AG08395 (cell line): ENCODE measurements at regions not wholly inside any gene's neighbourhood (a gene's known extent, or its start where the extent isn't known, plus 50 kb on each side); places are given as distances from the start of the nearest gene placed in this dataset.
"Not testable (repeated sequence)": the region's sequence is repeated elsewhere in the genome, so short reads cannot be mapped to it uniquely, and the experiment has no call there.

Source experiments
- DNase-seq: peaks from one replicate; pipeline ENCODE4 v3.0.0; 2012; ENCODE audit warnings: mixed read lengths, low spot score

DNA sequence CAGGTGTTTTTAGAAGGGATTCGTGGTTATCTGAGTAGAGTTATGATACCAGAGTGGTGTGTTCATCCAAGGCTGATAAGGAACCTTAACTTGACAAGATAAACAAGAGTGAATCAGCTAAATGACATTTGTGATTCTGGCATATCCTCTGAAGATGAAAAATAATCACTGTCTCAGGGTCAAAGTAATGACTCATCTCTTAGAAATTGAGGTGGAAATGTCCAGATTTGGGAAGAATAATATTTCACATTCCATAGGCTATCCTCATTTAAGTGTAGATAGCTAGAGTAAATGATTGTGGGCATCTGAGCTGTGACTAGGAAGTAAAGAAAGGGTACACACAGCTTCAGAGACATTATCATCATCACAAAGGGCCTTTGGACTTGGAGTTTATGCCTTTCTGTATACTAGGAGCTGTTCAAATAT, 255.7 kb downstream of the GJA1 start:
- peak; percentile 3 for DNase-seq

DNA sequence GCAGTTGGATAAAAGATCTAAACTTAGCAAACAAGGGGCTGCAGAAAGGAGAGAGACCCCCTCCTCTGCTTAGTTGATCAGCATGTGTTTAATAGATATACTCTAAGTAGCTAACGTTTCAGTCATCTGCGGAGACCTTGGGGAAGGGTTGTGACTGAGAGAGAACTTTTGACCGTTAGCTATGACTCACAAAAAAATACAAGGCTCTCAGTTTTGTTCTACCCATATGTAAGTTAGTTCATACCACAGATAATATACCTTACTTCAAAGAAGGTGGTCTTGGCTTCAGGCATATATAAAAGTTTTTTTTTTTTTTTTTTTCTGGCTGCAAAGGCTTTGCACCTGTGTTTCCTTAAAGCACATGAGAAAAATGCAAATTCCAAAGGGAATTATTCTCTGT, 258.9 kb downstream of the GJA1 start:
- DNase-seq, result peak; percentile 3

DNA sequence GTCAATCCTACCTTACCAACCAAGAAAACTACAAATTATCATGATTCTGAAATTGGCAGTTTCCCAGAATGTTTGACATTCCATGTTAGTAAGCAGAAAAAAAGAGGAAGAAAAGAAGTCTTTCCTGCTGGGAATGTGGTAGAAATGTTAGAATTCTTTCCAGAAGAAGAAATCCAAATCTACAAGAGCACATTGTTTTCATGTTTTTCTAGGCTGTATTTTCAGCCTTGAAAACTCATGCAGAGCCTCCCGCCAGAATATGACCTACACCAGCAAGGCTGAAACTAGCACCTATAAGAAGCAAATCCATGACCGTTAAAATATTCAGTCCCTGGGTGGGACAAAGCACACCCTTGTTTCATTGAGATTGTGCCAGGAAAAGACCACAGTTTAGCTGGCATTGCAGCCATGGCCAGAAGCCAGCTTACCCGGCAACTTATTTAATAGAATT, 259.4 kb downstream of the GJA1 start:
- peak; percentile 34 for DNase-seq

DNA sequence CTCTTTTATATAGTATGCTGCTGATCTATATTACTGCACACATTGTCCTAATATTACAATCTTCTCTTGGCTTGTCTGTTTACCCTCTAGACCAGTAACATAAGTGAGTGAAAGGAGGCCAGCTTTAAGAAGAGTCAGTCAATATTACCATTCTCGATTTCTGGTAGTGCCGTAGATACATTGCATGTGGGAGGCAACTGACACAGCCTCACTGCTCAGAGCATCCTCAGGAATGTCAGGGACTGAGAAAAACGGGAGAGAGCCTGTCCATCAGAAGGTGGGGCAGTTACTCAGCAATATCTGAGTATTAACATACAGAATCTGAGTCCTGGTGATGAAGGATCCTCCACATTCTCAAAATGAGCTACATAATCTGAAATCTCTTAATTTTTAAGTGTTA, 259.9 kb downstream of the GJA1 start:
- DNase-seq, result no peak

DNA sequence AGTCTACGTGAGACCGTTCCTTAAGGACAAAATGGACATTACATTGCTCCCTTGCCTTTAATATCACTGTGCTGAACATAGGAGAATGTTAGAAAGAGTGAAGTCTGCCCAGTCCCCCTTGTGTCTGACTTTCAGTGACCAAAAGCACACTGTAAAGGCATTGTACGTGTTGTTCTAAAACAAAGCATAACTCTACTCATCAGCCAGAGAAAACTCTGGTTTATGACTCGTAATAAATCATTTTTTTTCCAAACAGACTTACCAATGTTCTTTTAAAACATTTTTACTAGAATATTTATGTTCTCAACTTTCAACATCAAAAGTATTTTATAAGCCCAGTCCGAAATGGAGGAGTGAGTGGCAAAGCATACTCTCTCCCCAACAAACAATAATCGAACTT, 262.5 kb downstream of the GJA1 start:
- DNase-seq, result no peak

DNA sequence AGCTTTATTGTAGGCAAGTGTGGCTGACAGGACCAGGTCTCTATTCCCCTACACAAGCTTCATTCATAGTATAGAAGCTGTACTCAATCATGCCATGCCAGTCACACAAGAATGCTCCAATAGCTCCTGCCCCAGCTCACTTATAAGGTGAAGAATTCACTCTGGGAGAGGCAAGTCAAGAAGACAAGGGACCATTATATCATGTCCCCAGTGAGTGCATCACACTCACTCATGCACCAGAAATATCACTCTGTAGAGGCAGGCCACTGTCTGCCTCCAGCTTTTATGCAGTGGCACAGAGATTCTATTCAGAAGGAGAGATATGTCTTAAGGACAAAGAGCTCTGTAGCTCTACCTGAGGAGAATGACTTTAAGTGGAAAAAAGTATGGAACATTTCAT, 263.2 kb downstream of the GJA1 start:
- DNase-seq, result no peak

DNA sequence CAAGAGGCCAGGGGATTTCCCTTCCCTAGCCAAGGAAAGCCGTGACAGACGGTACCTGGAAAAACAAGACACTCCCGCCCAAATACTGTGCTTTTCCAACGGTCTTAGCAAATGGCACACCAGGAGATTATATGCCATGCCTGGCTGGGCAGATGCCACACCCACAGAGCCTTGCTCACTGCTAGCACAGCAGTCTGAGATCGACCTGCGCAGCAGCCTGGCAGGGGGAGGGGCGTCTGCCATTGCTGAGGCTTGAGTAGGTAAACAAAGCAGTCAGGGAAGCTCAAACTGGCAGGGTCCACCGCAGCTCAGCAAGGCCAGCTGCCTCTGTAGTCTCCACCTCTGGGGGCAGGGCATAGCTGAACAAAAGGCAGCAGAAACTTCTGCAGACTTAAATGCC, 267.7 kb downstream of the GJA1 start:
- not testable (repeated sequence) for DNase-seq

DNA sequence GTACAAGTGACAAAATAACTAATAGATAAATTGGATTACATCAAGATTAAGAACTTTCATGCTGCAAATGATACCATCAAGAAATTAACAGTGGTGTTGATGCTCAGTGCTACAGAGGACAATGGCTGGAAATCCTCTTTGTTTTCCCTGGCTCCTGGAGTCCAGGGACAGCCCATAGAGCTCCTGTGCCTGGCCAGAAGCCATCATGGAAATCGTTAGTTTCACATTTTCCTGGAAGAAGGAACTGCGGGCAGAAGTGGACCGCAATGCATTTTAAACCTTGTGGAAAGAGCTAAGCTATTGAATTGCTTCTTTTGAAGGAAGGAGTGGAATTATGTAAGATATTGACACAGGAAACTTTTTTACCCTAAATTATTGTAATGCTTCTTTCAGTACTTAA, 276.0 kb downstream of the GJA1 start:
- DNase-seq, result no peak

DNA sequence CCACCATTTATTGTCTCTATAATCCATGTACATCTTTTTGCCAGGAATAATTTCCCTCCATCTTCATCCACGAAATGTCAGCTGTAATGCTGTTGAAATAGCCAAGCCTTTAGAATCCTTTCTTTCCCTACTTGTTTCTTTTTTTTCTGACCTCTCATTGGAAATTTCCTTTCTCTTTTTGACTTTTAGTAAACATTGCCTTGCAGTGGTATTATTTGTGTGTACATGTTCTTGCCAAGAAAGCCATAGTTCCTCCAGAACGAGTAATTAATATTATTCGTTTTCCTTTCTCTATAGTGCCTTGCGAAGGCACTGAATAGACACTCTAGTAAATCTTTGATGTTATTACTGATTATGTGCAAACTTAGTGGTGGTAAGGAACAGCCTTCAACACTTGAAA, 282.2 kb downstream of the GJA1 start:
- DNase-seq, result no peak

DNA sequence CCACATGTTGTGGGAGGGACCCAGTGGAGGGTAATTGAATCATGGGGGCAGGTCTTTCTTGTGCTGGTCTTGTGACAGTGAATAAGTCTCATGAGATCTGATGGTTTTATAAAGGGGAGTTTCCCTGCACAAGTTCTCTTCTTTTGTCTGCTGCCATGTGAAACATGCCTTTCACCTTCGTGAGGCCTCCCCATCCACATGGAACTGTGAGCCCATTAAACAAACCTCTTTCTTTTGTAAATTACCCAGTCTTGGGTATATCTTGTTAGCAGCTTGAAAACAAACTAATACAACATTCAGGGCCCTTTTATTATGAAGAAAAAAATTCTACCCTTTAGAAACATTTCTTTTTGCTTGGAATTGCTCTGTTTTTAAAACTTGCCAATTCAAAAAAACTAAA, 285.4 kb downstream of the GJA1 start:
- not testable (repeated sequence) for DNase-seq

DNA sequence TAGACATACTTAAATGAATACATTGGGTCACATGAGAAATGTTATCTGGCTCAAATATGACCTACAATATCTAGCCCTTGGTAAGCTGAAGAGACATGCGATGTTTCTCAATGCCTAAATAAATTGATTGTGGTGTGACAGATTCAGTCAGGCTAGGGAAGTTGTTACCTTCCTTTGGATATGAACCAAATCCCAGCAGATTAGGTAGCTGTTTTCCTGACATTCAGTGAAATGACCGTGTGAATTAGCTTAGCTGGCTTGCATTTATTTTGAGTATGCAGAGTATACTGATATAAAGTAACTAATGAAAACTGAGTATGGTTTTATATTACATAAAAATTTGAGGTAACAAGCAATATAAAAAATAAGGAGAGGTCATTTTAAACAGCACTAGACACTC, 288.2 kb downstream of the GJA1 start:
- DNase-seq, result no peak

DNA sequence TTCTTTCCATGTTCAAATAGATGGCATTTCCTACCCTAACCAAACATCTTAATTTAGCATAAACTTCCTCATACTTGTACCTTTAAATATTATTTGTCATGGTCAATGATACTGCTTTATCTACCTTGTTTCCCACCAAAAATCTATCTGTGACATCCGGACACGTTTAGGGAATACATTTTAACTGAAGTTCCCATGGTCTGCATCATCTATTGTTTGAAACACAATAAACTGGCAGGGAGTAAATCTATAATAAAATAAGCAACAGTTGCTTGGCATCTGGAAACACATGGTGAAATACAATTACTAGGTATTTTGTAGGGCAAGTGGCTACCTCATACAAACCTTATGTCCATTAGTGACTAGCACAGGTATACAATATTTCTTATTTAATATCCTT, 289.1 kb downstream of the GJA1 start:
- DNase-seq, result no peak

DNA sequence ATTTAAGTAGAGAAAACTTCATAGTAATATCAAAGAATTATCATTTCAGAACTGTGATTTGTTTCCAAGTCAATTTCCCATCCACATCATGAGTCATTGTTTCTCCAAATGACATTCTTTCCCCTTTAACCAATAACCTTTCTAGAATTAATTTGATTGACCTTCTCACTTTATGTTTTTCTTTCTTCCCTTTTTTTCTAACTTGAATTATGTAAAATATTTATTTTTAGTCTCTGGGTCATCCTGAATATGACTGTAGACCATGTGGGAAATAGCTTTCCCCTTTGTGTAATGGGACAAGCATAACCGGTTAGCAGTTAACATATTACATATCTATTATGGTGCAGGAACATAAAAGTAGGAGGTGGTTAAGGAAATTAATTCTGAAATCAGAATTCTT, 291.1 kb downstream of the GJA1 start:
- no peak for DNase-seq

DNA sequence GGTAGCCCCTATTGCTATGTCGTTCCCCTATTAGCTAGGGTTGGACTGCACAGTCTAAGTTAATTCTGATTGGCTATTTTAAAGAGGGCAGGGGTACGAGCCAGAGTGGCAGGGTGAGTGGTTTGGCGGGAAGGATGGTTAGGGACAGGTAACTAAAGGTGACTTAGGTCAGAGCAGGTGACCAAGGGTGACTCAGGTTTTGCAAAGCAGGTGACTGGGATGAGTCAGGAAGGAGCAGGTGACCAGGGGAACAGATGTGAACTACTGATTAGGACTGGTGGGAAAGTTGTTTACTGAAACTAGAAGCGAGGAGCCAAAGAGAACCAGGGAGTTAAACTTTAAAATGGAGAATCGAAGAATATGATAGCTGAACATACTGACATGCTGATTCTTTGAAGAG, 295.2 kb downstream of the GJA1 start:
- no peak for DNase-seq

DNA sequence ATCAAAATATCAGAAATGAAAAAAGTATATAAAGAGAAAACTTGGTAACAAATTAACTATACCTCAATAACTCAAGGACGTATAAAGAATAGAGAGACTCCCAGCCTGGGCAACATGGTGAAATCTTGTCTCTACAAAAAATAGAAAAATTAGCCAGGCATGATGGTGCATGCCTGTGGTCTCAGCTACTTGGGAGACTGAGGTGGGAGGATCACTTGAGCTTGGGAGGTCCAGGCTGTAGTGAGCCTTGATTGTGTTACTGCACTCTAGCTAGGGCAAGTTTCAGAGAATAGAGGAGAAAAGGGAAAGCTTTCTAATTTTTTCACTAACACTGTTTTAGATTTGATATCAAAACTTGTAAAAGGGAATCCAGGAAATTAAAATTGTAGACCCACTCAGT, 295.9 kb downstream of the GJA1 start:
- no peak for DNase-seq

DNA sequence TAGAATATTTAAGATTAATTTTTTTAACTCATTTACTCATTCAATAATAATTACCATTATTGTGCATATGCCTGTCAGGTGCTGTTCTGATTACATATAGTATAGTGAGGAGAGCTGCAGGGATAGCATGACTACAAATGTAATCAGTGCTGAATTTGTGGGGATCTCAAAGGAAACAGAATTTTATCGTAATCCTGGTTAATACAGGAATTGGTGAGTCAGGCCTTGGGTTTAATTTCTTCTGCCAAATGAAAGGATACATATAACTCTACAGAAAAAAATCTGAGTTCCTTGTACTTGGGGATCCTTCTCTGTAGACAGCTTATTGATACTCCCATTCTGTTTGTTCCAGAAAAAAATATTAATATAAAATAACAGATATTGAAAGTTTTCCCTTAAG, 297.2 kb downstream of the GJA1 start:
- DNase-seq, result no peak

DNA sequence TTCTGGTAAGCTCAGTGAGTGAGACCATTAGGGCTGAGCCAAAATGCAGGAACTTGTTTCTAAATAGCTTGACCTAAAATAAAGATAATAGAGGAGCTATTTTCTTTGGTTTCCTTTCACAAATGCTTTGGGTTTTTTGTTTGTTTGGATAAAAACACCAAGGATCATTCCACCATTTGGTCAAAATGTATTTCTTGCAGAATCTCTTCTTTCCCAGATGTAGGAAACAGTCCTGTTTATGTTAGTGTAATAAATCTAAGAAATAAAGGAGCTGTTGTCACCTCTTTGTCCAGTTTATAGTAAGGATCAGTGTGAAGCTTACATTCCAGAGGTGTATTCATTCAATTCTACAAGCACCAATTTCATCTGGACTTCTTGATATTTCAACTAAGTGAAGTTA, 297.8 kb downstream of the GJA1 start:
- no peak for DNase-seq

DNA sequence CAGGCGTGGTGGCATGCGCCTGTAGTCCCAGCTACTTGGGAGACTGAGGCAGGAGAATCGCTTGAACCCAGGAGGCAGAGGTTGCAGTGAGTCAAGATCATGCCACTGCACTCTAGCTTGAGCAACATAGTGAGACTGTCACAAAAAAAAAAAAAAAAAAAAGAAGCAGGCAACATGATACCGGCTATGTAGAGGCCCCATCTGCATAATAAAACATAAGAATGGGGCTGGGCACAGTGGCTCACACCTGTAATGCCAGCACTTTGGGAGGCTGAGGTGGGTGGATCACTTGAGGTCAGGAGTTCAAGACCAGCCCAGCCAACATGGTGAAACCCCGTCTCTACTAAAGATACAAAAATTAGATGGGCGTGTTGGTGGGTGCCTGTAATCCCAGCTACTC, 304.7 kb downstream of the GJA1 start:
- DNase-seq, result not testable (repeated sequence)

DNA sequence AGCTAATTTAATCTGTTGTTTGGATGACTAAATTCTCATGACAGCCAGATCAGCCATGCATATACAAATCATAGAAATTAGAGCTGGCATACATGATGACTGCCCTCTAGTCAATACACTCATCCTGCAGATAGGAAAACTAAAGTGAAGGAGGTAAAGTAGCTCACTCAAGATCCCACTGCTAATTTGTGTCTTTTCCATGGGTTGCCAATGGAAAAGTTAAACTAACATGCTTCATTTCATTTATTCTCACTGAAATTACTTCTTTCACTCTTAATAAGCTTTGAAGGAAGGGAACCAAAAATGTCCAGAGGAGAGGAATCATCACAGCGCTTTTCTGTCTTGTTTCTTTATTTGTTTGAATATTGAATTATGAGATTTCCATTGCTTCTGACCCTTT, 308.2 kb downstream of the GJA1 start:
- DNase-seq, result no peak

DNA sequence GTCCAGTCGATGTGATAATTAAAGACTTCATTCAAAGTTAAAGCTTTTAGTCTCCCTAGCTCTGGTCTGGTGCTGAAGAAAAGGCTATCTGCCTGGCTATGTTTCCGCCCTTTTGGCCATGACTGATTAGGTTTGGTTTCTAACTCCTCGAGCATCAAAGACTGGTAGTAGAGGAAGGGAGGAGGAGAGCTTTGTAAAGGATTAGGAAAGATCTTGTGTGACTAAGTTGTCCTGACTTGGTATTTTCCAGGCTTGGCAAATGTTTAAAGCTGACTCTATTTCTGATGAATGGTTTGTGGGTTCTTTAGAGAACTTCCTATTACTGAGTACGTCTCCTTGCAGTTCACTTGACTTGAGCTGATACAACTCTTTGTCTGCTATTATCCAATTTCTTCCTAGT, 312.9 kb downstream of the GJA1 start:
- DNase-seq, result peak; percentile 75

DNA sequence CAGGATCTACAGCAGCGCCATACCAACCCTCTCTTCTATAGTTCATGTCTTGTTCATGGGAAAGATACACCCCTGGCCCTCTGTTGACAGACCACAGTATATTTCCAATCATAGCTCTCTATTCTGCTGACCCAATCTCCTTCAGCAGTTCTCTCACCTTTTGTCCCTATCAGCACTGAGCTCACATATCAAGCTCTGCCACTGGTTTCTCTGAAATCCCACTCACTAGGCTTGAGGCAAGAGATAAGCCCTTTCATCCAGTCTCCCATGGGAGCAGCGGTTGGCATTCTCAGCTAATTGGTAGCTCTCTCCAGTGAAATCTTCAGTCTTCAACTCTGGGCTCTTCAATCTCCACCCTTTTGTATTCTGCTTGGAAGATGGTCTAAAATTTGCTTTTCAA, 313.4 kb downstream of the GJA1 start:
- no peak for DNase-seq

DNA sequence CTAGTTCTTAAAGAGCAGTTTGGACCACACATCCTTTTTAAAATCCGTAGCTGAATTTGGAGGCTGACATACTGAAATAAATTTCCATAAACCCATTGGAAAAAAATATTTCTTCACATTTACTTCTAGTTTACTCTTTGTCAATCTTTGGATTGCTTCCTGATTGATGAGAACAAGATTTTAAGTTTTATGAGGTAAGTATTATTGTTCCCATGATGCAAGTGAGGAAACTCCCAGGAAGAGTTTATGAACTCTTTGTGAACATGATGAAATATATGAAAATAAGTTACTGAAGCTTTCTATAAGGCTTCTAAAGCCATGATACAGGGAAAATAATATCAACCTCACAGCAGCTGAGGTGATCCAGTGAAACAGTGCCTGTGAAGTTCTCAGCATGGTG, 320.0 kb downstream of the GJA1 start:
- no peak for DNase-seq

DNA sequence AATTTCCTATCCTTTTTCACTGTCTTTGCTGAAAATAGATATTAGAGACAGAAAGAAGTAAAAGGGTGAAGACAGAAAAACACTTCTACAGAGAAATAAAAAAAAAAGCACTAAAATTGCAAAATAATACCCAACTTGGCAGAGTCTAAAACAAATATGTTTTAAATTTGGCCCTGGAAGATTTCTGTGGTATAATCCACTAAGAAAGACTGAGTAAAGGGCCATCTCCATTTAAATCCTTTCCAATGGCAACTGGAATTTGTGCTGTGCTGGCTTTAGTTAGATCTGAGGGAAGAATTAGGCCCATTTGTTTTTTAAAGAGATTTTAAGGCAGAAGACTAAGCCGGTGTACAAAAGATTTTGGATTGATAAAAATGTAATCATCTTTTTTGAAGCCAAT, 321.2 kb downstream of the GJA1 start:
- DNase-seq, result no peak

DNA sequence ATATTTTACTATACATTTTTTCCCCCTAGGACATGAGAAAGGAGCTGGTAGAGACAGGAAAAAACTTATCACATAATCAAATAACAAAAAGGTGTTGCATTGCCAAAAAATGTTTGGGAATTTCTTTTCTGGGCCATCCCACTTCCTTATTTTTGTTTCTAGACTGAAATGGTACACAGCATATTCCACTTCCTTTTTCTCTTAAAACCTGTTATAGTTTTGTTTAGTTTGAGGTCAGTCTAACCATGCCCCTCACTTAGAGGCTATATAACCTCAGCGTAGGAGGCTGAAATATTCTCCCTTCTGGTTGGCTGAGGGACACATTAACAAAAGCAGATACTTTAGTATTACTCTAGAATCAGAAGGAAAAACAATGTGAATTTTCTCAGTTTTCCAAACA, 323.9 kb downstream of the GJA1 start:
- DNase-seq, result no peak

DNA sequence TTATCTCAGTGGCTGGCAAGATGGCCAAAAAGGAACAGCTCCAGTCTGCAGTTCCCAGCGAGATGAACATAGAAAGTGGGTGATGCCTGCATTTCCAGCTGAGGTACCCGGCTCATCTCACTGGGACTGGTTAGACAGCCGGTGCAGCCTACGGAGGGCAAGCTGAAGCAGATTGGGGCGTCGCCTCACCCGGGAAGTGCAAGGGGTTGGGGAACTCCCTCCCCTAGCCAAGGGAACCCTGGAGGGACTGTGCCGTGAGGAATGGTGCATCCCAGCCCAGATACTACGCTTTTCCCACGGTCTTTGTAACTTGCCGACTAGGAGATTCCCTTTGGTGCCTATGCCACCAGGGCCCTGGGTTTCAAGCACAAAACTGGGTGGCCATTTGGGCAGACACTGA, 324.7 kb downstream of the GJA1 start:
- no peak for DNase-seq
